Endothelial cell of umbilical vein (primary cell): ENCODE measurements at regions not wholly inside any gene's neighbourhood (a gene's known extent, or its start where the extent isn't known, plus 50 kb on each side); places are given as distances from the start of the nearest gene placed in this dataset.

Experiments
- BruUV-seq: library from RNA; stranded (reverse); fragments of 400-500 nt; replicated peaks from 2 replicates; lab custom pipeline; 2021; lab: Mats Ljungman, UMichigan
- CTCF ChIA-PET: fragments of 300-600, 350-600 bp; sonication (Branson Sonifier 250); formaldehyde crosslinking; loops from one replicate; lab custom pipeline; 2021; ENCODE audit warnings: antibody characterized with exemption, inconsistent platforms; lab: Charles Lee
- POLR2A ChIA-PET: fragments of 300-600, 350-600 bp; sonication (Branson Sonifier 250); formaldehyde crosslinking; loops from one replicate; lab custom pipeline; 2021; ENCODE audit warnings: antibody characterized with exemption, inconsistent platforms; lab: Charles Lee
- DNase-seq: peaks from one replicate; pipeline ENCODE4 v3.0.0-alpha.2; 2011; ENCODE audit warnings: low read depth, low spot score
- FAIRE-seq: peaks from 2 replicates; lab custom pipeline; 2011; peaks lifted over from hg19 to GRCh38; lab: Jason Lieb, UNC
- H2AFZ ChIP-seq: 2 replicates; pipeline ENCODE4 v1.6.0; 2012; ENCODE audit warnings: low read depth, low read length, control low read depth, inconsistent platforms
- H3K27ac ChIP-seq: 2 replicates; pipeline ENCODE4 v1.5.1; 2011; ENCODE audit warnings: low read depth, mild to moderate bottlenecking, control low read depth, low read length, moderate library complexity; ENCODE audit not compliant: insufficient read depth
- H3K27me3 ChIP-seq, 2 experiments: 2 replicates each; pipeline versions ENCODE4 v1.6.0 to v1.6.1; 2011; ENCODE audit warnings: low read length in 2 of 2, mixed read lengths in 1 of 2; ENCODE audit not compliant: control insufficient read depth in 2 of 2, insufficient read depth in 2 of 2
- H3K36me3 ChIP-seq, 2 experiments: 2 replicates in 1 of 2; 3 replicates in 1 of 2; pipeline ENCODE4 v1.5.1; 2011; ENCODE audit warnings: low read length in 2 of 2, mild to moderate bottlenecking in 1 of 2, moderate library complexity in 1 of 2; ENCODE audit not compliant: control insufficient read depth in 2 of 2, insufficient read depth in 2 of 2; ENCODE audit errors: extremely low read depth in 1 of 2
- H3K4me1 ChIP-seq: 3 replicates; pipeline ENCODE4 v1.5.1; 2011; ENCODE audit warnings: mild to moderate bottlenecking, low read length; ENCODE audit not compliant: control insufficient read depth, insufficient read depth; ENCODE audit errors: extremely low read depth
- H3K4me2 ChIP-seq: 2 replicates; pipeline ENCODE4 v1.6.1; 2011; ENCODE audit warnings: low read length, control low read depth, mixed read lengths; ENCODE audit not compliant: insufficient read depth
- H3K4me3 ChIP-seq, 3 experiments: fragments of 200-600 bp in 1 of 3; sonication (generic), shearing (Covaris generic) in 1 of 3; replicated peaks in 1 of 3; 2 replicates each; pipeline ENCODE4 v1.5.1; 2011 to 2016; ENCODE audit warnings: control low read depth in 3 of 3, low read length in 3 of 3, mild to moderate bottlenecking in 2 of 3, inconsistent platforms in 1 of 3, low read depth in 1 of 3, moderate library complexity in 1 of 3; ENCODE audit not compliant: insufficient read depth in 1 of 3
- H3K79me2 ChIP-seq: 2 replicates; pipeline ENCODE4 v1.6.0; 2012; ENCODE audit warnings: low read length, inconsistent platforms; ENCODE audit not compliant: control insufficient read depth, insufficient read depth
- H3K9ac ChIP-seq: replicated peaks from 2 replicates; pipeline ENCODE3; 2011; ENCODE audit warnings: low read length, control low read depth; ENCODE audit not compliant: insufficient read depth; ENCODE audit errors: extremely low read depth
- H3K9me1 ChIP-seq: replicated peaks from 3 replicates; pipeline ENCODE4 v1.6.0; 2011; ENCODE audit warnings: mild to moderate bottlenecking, low read length; ENCODE audit not compliant: control insufficient read depth, insufficient read depth; ENCODE audit errors: extremely low read depth
- H3K9me3 ChIP-seq: replicated peaks from 2 replicates; pipeline ENCODE4 v1.5.1; 2012; ENCODE audit warnings: low read length, inconsistent platforms; ENCODE audit not compliant: control insufficient read depth, insufficient read depth
- H4K20me1 ChIP-seq: replicated peaks from 2 replicates; pipeline ENCODE3; 2011; ENCODE audit warnings: mild to moderate bottlenecking, low read length; ENCODE audit not compliant: control insufficient read depth, insufficient read depth; ENCODE audit errors: extremely low read depth
- EZH2 ChIP-seq: IDR thresholded peaks from 2 replicates; pipeline ENCODE4 v1.6.1; 2012; ENCODE audit warnings: borderline replicate concordance, low read depth, mild to moderate bottlenecking, moderate library complexity, low read length, inconsistent platforms; ENCODE audit not compliant: severe bottlenecking
- FOS ChIP-seq: IDR thresholded peaks from 2 replicates; pipeline ENCODE4 v1.6.1; 2011; ENCODE audit warnings: mild to moderate bottlenecking, low read length, moderate library complexity, borderline replicate concordance; ENCODE audit not compliant: insufficient read depth
- GATA2 ChIP-seq: IDR thresholded peaks from 2 replicates; pipeline ENCODE4 v1.7.0; 2011; ENCODE audit warnings: low read depth, mild to moderate bottlenecking, moderate library complexity, mixed read lengths, low read length; ENCODE audit not compliant: insufficient read length, insufficient read depth
- JUN ChIP-seq: IDR thresholded peaks from 2 replicates; pipeline ENCODE4 v1.6.1; 2011; ENCODE audit warnings: borderline replicate concordance, low read depth; ENCODE audit not compliant: insufficient read length, insufficient read depth
- MYC ChIP-seq: IDR thresholded peaks from one replicate; pipeline ENCODE4 v1.6.1; 2011; ENCODE audit warnings: mild to moderate bottlenecking, low read depth, low read length
- POLR2A ChIP-seq: IDR thresholded peaks from 2 replicates; pipeline ENCODE4 v1.6.1; 2012; ENCODE audit warnings: low read depth, mild to moderate bottlenecking, control low read depth, low read length
- POLR2AphosphoS5 ChIP-seq: IDR thresholded peaks from 2 replicates; pipeline ENCODE4 v1.6.1; 2012; ENCODE audit warnings: low read depth, mild to moderate bottlenecking, control low read depth, low read length, moderate library complexity; ENCODE audit not compliant: insufficient read depth
- dilution Hi-C: fragments of 300-500 bp; cut with MboI; formaldehyde crosslinking; loops from one replicate; pipeline ENCODE4 v1.15.0; 2019; ENCODE audit warnings: low sequenced_read_pairs; ENCODE audit not compliant: extremely low pct_ligation_motif_present
- intact Hi-C: fragments of 100-400 bp; cut with micrococcal nuclease; formaldehyde crosslinking; loops from one replicate; pipeline ENCODE4 v1.10.0; 2022
- TF ChIP-seq, protein P1 (sequence below), 2 donors: IDR thresholded peaks; 1 replicate in 1 of 2; 2 replicates in 1 of 2; pipeline ENCODE4 v1.5.1; 2011; ENCODE audit warnings: low read length in 2 of 2, mild to moderate bottlenecking in 2 of 2, moderate library complexity in 2 of 2, control low read depth in 1 of 2, inconsistent platforms in 1 of 2, low read depth in 1 of 2; ENCODE audit not compliant: insufficient read depth in 1 of 2; ENCODE audit errors: extremely low read depth in 1 of 2
- TF ChIP-seq, protein P2 (sequence below): IDR thresholded peaks from 2 replicates; pipeline ENCODE4 v1.6.1; 2011; ENCODE audit not compliant: insufficient read depth, insufficient read length

DNA sequence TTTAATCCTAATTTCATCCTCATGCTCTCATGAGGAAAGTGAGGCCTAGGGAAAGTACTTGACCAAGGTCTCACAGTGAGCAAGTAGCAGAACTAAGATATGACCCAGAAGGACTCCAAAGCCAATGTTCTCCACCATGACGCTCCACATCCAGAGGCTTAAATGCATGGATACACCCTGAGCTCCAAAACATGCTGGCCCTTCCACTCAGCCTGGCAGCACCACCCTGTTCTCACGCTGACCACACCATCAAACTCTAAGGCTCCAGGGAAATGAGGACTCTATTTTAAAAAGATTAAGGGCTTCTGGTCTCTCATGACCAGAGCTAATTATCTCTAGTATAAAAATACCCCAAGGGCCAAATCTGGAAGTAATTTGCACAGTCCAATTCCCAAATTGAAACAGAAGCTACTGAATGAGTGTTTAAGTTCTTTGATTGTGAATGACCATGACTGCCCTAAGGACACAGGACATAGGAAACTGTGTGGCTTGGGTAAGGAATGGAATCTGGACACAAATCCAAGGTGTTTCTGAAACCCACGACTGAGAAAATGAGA lies 71.1 kb upstream of the ABLIM1 start:
- CTCF ChIA-PET = interaction anchor here (0.6 to 1.2 kb wide), 4 partner anchors 19 to 57 kb away, joined by 3 to 5 read pairs (median 3); no protein-coding TSS in a partner anchor
- Histone ChIP-seq H3K79me2 (no peaks in the 10 kb centered on the region), H3K4me2 (no peak overlapping the region), H3K4me1 (no peaks in the 10 kb centered on the region), H3K27me3 (no peaks in the 10 kb centered on the region), H4K20me1 (no peaks in the 10 kb centered on the region), H3K9me3 (no peaks in the 10 kb centered on the region), H3K36me3 (no peaks in the 10 kb centered on the region), H3K9me1 (no peaks in the 10 kb centered on the region), H3K4me3 (no peak overlapping the region), H2AFZ (no peak overlapping the region), H3K9ac (no peak overlapping the region), H3K27ac (no peak overlapping the region)
- BruUV-seq = no TSS peak
- no peak for FAIRE-seq
- POLR2A ChIA-PET = no interaction called here
- DNase-seq = no peak
- TF ChIP-seq JUN (no peak), POLR2A (no peak)
- dilution Hi-C loops = no loop called here
- intact Hi-C loops = no loop called here

DNA sequence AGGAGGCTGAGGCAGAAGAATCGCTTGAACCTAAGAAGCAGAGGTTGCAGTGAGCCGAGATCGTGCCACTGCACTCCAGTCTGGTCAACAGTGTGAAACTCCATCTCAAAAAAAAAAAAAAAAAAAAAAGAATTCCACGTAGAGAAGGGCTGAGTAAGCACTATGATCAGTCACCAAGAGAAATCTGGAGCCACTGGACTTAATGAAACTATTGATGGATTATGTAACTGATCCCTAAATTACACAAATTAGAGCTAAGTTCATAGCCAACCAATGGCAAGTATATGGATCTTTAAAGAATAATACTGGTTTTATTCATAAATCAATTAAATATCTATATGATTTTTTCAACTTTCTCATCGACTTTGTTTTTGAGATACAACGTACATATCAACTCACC lies 72.2 kb upstream of the ABLIM1 start:
- Histone ChIP-seq H3K4me3 (no peak overlapping the region), H3K9me3 (no peaks in the 10 kb centered on the region), H3K27me3 (no peaks in the 10 kb centered on the region), H2AFZ (no peak overlapping the region), H3K9ac (no peak overlapping the region), H4K20me1 (no peaks in the 10 kb centered on the region), H3K79me2 (no peaks in the 10 kb centered on the region), H3K4me1 (no peaks in the 10 kb centered on the region), H3K36me3 (no peaks in the 10 kb centered on the region), H3K27ac (no peak overlapping the region), H3K4me2 (no peak overlapping the region), H3K9me1 (no peaks in the 10 kb centered on the region)
- ChIA-PET CTCF (no interaction called here), POLR2A (interaction anchor here (0.6 kb wide), 1 partner anchor 20 kb away, joined by 3 read pairs; no protein-coding TSS in a partner anchor)
- intact Hi-C loops = no loop called here
- FAIRE-seq (no peak), DNase-seq (no peak)
- TF ChIP-seq POLR2AphosphoS5 (no peak), JUN (no peak), FOS (no peak), EZH2 (no peak), MYC (no peak), POLR2A (no peak), GATA2 (no peak)
- TF ChIP-seq, protein P1, sequence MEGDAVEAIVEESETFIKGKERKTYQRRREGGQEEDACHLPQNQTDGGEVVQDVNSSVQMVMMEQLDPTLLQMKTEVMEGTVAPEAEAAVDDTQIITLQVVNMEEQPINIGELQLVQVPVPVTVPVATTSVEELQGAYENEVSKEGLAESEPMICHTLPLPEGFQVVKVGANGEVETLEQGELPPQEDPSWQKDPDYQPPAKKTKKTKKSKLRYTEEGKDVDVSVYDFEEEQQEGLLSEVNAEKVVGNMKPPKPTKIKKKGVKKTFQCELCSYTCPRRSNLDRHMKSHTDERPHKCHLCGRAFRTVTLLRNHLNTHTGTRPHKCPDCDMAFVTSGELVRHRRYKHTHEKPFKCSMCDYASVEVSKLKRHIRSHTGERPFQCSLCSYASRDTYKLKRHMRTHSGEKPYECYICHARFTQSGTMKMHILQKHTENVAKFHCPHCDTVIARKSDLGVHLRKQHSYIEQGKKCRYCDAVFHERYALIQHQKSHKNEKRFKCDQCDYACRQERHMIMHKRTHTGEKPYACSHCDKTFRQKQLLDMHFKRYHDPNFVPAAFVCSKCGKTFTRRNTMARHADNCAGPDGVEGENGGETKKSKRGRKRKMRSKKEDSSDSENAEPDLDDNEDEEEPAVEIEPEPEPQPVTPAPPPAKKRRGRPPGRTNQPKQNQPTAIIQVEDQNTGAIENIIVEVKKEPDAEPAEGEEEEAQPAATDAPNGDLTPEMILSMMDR (IDR thresholded peaks at IDR 0.05; ENCODE audit: extremely low read depth in 1 of 2, insufficient read depth in 1 of 2, low read depth in 1 of 2, low read length in 2 of 2) = no peak
- TF ChIP-seq, protein P2, sequence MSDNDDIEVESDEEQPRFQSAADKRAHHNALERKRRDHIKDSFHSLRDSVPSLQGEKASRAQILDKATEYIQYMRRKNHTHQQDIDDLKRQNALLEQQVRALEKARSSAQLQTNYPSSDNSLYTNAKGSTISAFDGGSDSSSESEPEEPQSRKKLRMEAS = no peak
- no TSS peak for BruUV-seq
- dilution Hi-C loops = no loop called here
